ENCODE measurements at regions not wholly inside any gene's neighbourhood (a gene's known extent, or its start where the extent isn't known, plus 50 kb on each side); places are given as distances from the start of the nearest gene placed in this dataset.

- Histone ChIP-seq H3K36me3 (ENCODE audit: control insufficient read depth in 2 of 2, extremely low read depth in 1 of 2, insufficient read depth in 2 of 2, low read length in 2 of 2) (no peaks in the 10 kb centered on the region), H3K4me1 (ENCODE audit: control insufficient read depth, extremely low read depth, insufficient read depth, low read length) (peaks cover 3% of the 10 kb centered on the region), H3K9me1 (ENCODE audit: control insufficient read depth, extremely low read depth, insufficient read depth, low read length) (no peaks in the 10 kb centered on the region), H3K27ac (ENCODE audit: control insufficient read depth, insufficient read depth, low read length) (no peak overlapping the region), H3K4me2 (ENCODE audit: control insufficient read depth, extremely low read depth, insufficient read depth, low read depth, low read length) (peak overlapping the region; percentile 9), H3K9ac (ENCODE audit: control insufficient read depth, extremely low read depth, insufficient read depth, low read length) (no peak overlapping the region), H2AFZ (ENCODE audit: control insufficient read depth, low read length) (no peak overlapping the region), H3K9me3 (ENCODE audit: control insufficient read depth, low read depth, low read length) (no peaks in the 10 kb centered on the region), H4K20me1 (ENCODE audit: control insufficient read depth, extremely low read depth, insufficient read depth, low read length) (no peaks in the 10 kb centered on the region), H3K27me3 (ENCODE audit: control insufficient read depth, extremely low read depth, insufficient read depth, low read length) (no peaks in the 10 kb centered on the region), H3K4me3 (ENCODE audit: control insufficient read depth in 2 of 3, extremely low read depth in 1 of 3, insufficient read depth in 2 of 3, low read depth in 1 of 3, low read length in 3 of 3) (no peak overlapping the region), H3K79me2 (ENCODE audit: control insufficient read depth, insufficient read depth, low read length) (no peaks in the 10 kb centered on the region)
- DNase-seq (ENCODE audit: low read depth, low spot score) (peak; percentile 19), FAIRE-seq (peak; percentile 84)
- dilution Hi-C loops (cut with MboI; ENCODE audit: extremely low pct_ligation_motif_present, low sequenced_read_pairs): no loop called here
- no peak for TF ChIP-seq EZH2 (IDR thresholded peaks at IDR 0.05; ENCODE audit: low read length)
- TF ChIP-seq, protein P1, sequence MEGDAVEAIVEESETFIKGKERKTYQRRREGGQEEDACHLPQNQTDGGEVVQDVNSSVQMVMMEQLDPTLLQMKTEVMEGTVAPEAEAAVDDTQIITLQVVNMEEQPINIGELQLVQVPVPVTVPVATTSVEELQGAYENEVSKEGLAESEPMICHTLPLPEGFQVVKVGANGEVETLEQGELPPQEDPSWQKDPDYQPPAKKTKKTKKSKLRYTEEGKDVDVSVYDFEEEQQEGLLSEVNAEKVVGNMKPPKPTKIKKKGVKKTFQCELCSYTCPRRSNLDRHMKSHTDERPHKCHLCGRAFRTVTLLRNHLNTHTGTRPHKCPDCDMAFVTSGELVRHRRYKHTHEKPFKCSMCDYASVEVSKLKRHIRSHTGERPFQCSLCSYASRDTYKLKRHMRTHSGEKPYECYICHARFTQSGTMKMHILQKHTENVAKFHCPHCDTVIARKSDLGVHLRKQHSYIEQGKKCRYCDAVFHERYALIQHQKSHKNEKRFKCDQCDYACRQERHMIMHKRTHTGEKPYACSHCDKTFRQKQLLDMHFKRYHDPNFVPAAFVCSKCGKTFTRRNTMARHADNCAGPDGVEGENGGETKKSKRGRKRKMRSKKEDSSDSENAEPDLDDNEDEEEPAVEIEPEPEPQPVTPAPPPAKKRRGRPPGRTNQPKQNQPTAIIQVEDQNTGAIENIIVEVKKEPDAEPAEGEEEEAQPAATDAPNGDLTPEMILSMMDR (optimal IDR thresholded peaks at IDR 0.05 in 1 of 3, IDR thresholded peaks at IDR 0.05 in 1 of 3, conservative IDR thresholded peaks at IDR 0.05 in 1 of 3; ENCODE audit: extremely low read depth in 1 of 3, insufficient read depth in 2 of 3, low read length in 3 of 3): no peak
These were observed 143.5 kb upstream of the GORAB start for GRCh38 chr1:170388489-170388888.

DNA sequence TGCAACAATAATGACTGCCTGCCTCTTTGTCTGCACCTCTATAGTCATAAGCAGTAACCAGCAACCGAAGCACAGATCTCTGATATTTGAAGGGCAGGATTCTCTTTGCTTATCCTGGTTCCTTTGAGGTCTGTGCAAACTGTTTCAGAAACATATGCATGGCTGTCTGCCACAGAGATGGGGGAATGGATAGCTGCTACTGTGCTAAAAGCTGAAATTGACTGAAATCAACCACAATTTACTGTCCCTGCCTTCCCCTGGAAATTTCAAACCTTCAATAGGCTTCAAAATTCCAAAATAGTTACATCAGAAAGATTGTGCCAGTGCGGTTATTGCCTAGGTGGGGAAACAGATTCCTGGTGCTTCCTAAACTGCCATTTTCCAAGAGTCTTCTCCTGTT lies 136.8 kb upstream of the GORAB start:
- H3K4me3 ChIP-seq (ENCODE audit: control insufficient read depth in 2 of 3, extremely low read depth in 1 of 3, insufficient read depth in 2 of 3, low read depth in 1 of 3, low read length in 3 of 3): no peak overlapping the region
- DNase-seq (ENCODE audit: low read depth, low spot score): no peak
- H3K9ac ChIP-seq (ENCODE audit: control insufficient read depth, extremely low read depth, insufficient read depth, low read length): no peak overlapping the region
- FAIRE-seq: no peak
- H3K79me2 ChIP-seq (ENCODE audit: control insufficient read depth, insufficient read depth, low read length): no peaks in the 10 kb centered on the region
- dilution Hi-C loops (cut with MboI; ENCODE audit: extremely low pct_ligation_motif_present, low sequenced_read_pairs): no loop called here
- H3K9me3 ChIP-seq (ENCODE audit: control insufficient read depth, low read depth, low read length): no peaks in the 10 kb centered on the region
- no peak overlapping the region for H3K4me2 ChIP-seq (ENCODE audit: control insufficient read depth, extremely low read depth, insufficient read depth, low read depth, low read length)
- H3K36me3 ChIP-seq (ENCODE audit: control insufficient read depth in 2 of 2, extremely low read depth in 1 of 2, insufficient read depth in 2 of 2, low read length in 2 of 2): no peaks in the 10 kb centered on the region
- no peaks in the 10 kb centered on the region for H3K27me3 ChIP-seq (ENCODE audit: control insufficient read depth, extremely low read depth, insufficient read depth, low read length)
- H4K20me1 ChIP-seq (ENCODE audit: control insufficient read depth, extremely low read depth, insufficient read depth, low read length): no peaks in the 10 kb centered on the region
- no peaks in the 10 kb centered on the region for H3K9me1 ChIP-seq (ENCODE audit: control insufficient read depth, extremely low read depth, insufficient read depth, low read length)
- no peak for TF ChIP-seq EZH2 (IDR thresholded peaks at IDR 0.05; ENCODE audit: low read length)
- TF ChIP-seq, protein P1 (optimal IDR thresholded peaks at IDR 0.05 in 1 of 3, IDR thresholded peaks at IDR 0.05 in 1 of 3, conservative IDR thresholded peaks at IDR 0.05 in 1 of 3; ENCODE audit: extremely low read depth in 1 of 3, insufficient read depth in 2 of 3, low read length in 3 of 3): no peak
- H2AFZ ChIP-seq (ENCODE audit: control insufficient read depth, low read length): no peak overlapping the region
- H3K27ac ChIP-seq (ENCODE audit: control insufficient read depth, insufficient read depth, low read length): no peak overlapping the region
- no peaks in the 10 kb centered on the region for H3K4me1 ChIP-seq (ENCODE audit: control insufficient read depth, extremely low read depth, insufficient read depth, low read length)

All from keratinocyte (primary cell).